NCI-H345 treated with DMSO at 0.1 percent for 48 hours (cell line): ENCODE measurements at regions not wholly inside any gene's neighbourhood (a gene's known extent, or its start where the extent isn't known, plus 50 kb on each side); places are given as distances from the start of the nearest gene placed in this dataset.
"Not testable (repeated sequence)": the region's sequence is repeated elsewhere in the genome, so short reads cannot be mapped to it uniquely, and the experiment has no call there.

Experiments
- DNase-seq: peaks from one replicate; lab custom pipeline; 2025; ENCODE audit not compliant: unreplicated experiment; lab: John Stamatoyannopoulos, UW

- DNase-seq: no peak
Measured at GRCh38 chr13:80551650-80552497, 210.9 kb upstream of the SPRY2 start.

DNA sequence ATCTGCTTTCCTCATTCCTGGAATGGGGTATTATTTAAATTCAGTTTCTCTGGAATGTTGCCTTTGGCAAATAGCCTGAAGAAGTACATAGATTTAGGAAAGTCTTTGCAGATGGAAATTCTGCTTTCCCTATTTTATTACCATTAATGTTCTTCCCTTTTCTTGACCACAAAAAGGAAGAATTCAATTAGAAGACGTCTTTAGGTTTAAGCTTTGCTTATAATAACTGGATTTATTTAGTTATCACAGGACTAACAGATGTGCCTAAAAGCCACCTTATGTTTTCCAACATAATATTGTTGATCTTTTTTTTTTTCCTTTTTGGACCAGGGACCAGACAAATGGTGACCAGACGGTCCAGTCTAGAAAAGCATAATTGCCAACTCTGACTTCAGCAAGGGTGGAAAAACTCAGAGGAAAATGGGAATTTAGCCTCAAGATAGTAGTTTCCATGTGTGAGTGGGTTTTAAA lies 210.1 kb upstream of the SPRY2 start:
- DNase-seq: no peak

DNA sequence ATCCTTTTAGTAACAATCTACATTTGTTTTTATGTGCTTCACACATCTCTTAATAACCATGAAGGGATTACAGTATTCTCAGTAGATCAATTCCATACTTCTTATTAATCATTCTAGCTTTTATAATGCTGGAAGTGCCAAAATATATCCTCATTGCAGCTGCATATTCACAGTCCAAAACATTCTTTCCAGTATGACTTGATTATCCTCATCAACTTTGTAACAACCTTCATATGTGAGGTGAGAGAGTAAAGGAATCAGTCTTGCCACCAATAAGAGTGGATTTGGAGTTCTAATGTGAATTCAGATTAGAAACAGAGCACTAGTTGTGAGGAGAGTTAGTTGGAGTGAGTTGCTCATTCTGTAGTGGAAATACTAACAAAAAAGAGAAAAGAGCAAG lies 208.0 kb upstream of the SPRY2 start:
- no peak for DNase-seq

- DNase-seq: no peak
Measured at GRCh38 chr13:80547885-80548825, 207.2 kb upstream of the SPRY2 start.

DNA sequence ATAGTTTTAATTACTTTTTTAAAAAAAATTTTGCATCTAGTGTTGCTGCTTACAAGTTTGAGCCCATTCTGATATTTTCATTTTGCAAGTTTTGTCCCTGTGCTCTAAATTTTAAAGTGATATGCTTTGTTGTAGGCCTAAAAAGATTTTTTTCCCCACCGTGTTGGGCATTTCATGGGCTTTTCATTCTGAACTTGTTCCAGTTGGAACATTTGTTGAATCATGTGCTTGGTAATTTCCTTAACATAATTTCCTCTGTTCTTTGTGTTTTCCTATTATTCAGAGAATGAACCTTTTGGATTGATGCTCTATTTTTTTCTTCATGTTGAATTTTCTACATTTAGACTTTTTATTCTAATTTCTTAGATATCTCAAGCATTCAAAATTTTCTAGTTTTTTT lies 206.4 kb upstream of the SPRY2 start:
- DNase-seq: no peak

DNA sequence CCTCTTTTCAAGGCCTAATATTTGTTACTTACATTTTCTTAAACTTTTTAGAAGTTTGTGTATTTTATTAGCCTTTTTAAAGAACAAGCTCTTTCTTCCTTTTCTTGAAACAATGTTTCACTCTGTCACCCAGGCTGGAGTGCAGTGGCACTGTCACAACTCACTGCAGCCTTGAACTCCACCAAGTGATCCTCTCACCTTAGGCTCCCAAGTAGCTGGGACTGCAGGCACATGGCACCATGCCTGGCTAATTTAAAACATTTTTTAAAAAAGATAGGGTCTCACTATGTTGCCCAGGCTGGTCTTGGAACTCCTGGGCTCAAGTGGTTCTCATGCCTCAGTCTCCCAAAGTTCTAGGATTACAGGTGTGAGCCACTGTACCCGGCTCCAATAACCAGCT lies 192.2 kb upstream of the SPRY2 start:
- no peak for DNase-seq

DNA sequence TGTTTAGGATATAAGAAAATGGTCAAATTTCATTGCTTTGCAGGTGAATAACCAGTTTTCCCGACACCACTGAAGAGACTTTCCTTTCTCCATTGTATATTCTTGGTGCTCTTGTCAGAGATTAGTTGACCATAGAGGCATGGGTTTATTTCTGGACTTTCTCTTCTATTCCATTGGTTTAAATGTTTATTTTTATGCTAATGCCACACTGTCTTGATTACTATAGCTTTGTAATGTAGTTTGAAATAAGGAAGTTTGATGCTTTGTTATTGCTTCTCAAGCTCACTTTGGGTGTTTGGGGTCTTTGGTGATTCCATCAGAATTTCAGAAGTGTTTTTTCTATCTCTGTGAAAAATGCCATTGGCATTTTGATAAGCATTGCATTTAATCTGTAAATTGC lies 190.0 kb upstream of the SPRY2 start:
- DNase-seq: no peak

- no peak for DNase-seq
Measured at GRCh38 chr13:80530191-80530590, 189.3 kb upstream of the SPRY2 start.

DNA sequence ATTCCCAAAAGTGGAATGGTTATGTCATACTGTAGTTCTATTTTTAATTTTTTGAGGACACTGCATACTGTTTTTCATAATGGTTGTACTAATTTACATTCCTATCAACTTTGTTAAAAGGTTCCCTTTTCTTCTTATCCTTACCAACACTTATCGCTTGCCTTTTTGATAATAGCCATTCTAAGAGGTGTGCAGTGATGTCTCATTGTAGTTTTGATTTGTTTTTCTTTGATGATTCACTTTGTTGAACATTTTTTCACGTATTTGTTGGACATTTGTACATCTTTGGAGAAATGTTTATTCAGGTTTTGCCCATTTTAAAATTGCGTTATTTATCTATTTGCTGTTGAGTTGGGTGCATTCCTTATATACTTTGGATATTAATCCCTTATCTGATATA lies 188.8 kb upstream of the SPRY2 start:
- no peak for DNase-seq

DNA sequence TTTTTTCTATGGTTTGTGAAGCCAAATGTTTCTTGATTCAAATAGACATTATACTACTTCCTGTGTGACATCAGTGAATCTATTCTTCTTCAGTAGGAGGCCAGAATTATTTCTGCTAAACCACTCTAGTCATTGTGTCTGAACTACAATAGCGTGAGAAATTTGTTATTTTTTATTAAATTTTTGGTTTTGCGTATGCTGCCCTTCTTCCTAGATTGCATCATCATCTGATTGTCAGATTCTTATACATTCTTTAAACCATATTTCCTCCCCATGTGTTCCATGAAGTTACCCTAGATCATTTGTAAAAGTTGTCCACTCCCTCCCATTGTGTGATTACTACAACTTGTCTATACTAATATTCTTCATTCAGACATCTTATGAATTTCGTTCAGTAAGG lies 187.8 kb upstream of the SPRY2 start:
- no peak for DNase-seq

DNA sequence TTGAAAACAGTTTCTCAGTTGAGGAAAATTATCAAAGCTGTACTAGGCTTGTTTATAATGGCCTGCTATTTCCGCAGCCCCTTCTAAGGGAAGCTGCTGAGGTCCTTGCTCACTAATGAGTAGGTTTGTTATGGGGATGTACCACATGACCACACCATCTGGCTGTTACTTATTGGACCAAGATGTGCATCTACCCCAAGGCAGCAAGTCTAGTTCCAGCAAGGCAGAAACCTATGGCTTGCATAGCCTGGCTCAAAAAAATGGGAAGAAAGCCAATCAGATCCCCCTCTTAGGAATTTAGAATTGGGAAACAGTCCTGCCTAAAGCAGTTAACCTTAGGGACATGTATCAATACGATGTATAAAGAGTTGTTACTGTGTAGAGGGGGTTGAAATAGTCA lies 186.5 kb upstream of the SPRY2 start:
- DNase-seq: no peak

GRCh38 chr13:80524447-80525215 lies 183.7 kb upstream of the SPRY2 start:
- DNase-seq: no peak

DNA sequence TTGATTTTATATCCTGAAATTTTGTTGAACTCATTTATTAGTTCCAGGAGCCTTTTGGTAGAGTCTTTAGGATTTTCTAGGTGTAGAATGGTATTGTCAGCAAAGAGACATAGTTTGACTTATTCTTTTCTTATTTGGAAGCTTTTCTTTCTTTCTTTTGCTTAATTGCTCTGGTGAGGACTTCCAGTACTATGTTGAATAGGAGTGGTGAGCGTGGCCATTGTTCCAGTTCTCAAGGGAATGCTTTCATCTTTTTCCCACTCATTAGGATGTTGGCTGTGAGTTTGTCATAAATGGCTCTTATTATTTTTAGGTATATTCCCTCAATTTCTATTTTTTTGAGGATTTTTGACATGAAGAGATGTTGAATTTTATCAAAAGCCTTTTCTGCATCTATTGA lies 182.2 kb upstream of the SPRY2 start:
- no peak for DNase-seq

DNA sequence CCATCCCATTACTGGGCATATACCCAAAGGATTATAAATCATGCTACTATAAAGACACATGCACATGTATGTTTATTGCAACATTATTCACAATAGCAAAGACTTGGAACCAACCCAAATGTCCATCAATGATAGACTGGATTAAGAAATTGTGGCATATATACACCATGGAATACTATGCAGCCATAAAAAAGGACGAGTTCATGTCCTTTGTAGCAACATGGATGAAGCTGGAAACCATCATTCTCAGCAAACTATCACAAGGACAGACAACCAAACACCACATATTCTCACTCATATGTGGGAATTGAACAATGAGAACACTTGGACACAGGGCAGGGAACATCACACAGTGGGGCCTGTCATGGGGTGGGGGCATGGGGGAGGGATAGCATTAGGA lies 181.5 kb upstream of the SPRY2 start:
- not testable (repeated sequence) for DNase-seq

GRCh38 chr13:80516818-80517348 lies 176.0 kb upstream of the SPRY2 start:
- no peak for DNase-seq

DNA sequence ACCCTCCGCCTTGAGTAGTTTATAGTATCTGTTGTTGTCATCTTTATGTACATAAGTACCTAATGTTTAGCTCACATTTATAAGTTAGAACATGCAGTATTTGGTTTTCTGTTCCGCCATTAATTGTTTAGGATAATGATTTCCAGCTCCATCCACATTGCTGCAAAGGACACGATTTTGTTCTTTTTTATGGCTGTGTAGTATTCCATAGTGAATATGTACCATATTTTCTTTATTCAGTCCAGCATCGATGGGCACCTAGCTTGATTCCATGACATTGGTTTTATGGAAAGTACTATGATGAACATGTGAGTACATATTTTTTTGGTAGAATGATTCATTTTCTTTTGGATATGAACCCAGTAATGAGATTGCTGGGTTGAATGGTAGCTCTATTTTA lies 174.4 kb upstream of the SPRY2 start:
- DNase-seq: no peak

- DNase-seq: no peak
Measured at GRCh38 chr13:80513196-80513595, 172.3 kb upstream of the SPRY2 start.

DNA sequence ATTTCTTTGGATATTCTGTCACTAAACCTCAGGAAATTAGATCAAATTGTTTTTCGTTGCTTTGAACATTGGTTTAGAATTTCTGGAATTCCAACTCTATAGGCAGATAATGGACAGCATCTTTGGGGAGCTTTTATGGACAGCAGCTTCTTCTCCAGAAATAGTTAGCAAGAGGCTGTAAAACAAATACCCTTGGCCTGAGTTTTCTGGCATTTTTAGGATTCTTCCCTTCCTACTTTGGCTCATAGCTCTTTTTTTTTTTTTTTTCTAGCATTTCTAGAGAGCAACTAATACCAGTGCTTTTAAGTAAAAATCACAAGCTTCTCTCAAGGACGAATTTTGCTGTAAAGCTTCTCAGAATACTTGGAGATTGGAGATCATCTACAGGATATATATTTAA lies 169.8 kb upstream of the SPRY2 start:
- no peak for DNase-seq

DNA sequence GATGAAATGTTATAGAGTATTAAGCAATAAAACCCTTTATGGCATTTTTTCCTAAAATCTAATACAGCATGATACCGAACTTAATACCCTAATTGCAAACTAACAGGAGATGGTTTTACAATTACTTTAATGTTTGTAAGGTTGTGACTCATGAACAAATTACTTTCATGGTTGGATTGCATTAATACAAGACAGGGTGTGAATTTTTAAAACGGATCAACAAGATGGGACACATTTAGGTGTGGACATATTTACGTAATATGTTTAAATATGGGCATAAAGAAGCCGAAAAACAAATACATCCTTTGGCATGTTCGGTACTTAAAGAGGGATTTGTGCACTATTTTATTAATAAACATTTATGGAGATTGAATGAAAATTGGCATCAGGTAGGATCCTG lies 168.3 kb upstream of the SPRY2 start:
- DNase-seq: no peak

GRCh38 chr13:80508031-80508430 lies 167.1 kb upstream of the SPRY2 start:
- no peak for DNase-seq

DNA sequence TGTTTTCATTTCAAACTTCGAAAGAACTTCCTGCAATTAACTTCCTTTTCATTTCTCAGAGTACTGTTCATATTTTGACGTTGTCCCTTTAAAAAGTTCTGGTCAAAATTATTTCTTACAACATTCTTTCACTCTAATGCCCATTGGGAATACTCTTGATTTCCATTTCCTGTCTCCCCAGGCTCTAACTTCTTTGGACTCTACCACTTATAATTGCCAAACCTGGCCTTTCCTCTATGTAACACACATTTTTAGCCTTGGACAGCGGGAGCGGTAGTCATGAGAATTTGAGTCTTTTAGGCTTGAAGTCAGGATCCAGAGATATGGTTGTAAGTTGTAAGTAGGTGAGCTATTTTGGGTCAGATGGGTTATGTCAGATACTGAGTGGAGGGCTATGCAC lies 163.5 kb upstream of the SPRY2 start:
- DNase-seq: no peak
